IMR-90 (cell line): ENCODE measurements at regions not wholly inside any gene's neighbourhood (a gene's known extent, or its start where the extent isn't known, plus 50 kb on each side); places are given as distances from the start of the nearest gene placed in this dataset.

ENCODE experiments used
- ATAC-seq: fragments of 200-7000 bp; cut with Tn5 transposase; 2 replicates; pipeline ENCODE4 v1.9.1; 2020; ENCODE audit warnings: low read depth, mild to moderate bottlenecking, moderate library complexity
- BruUV-seq: library from RNA; stranded (reverse); fragments of 400-500 nt; replicated peaks from 2 replicates; lab custom pipeline; 2021; lab: Mats Ljungman, UMichigan
- CTCF ChIA-PET: fragments of 300-600 bp; formaldehyde crosslinking; extraction: SDS; loops from one replicate; lab custom pipeline; 2021; ENCODE audit warnings: antibody characterized with exemption; lab: Yijun Ruan, JAX
- POLR2A ChIA-PET: fragments of 300-600 bp; sonication (Branson Sonifier 250); formaldehyde crosslinking; loops from one replicate; lab custom pipeline; 2022; ENCODE audit warnings: antibody characterized with exemption; ENCODE audit not compliant: unreplicated experiment; lab: Charles Lee
- DNase-seq: peaks from one replicate; pipeline ENCODE4 v3.0.0; 2013
- H2AFZ ChIP-seq: replicated peaks from 2 replicates; pipeline ENCODE3; 2013; ENCODE audit warnings: low read length, mild to moderate bottlenecking; ENCODE audit not compliant: poor library complexity
- H2AK5ac ChIP-seq: 2 replicates; pipeline ENCODE4 v1.6.1; 2013; ENCODE audit warnings: low read depth, low read length, inconsistent platforms
- H2AK9ac ChIP-seq: replicated peaks from 2 replicates; pipeline ENCODE3; 2013; ENCODE audit warnings: mild to moderate bottlenecking, low read depth, low read length, moderate library complexity; ENCODE audit not compliant: poor library complexity
- H2BK120ac ChIP-seq: 2 replicates; pipeline ENCODE4 v1.6.1; 2013; ENCODE audit warnings: low read depth, low read length, inconsistent platforms
- H2BK15ac ChIP-seq: 3 replicates; pipeline ENCODE4 v1.6.1; 2013; ENCODE audit warnings: low read depth, low read length, inconsistent platforms
- H2BK20ac ChIP-seq: 2 replicates; pipeline ENCODE4 v1.6.1; 2013; ENCODE audit warnings: low read depth, mild to moderate bottlenecking, inconsistent platforms, low read length, moderate library complexity
- H2BK5ac ChIP-seq: 2 replicates; pipeline ENCODE4 v1.6.1; 2013; ENCODE audit warnings: mild to moderate bottlenecking, low read depth, low read length, inconsistent platforms; ENCODE audit not compliant: poor library complexity, severe bottlenecking
- H3K14ac ChIP-seq: replicated peaks from 2 replicates; pipeline ENCODE4 v1.6.1; 2013; ENCODE audit warnings: low read depth, low read length, inconsistent platforms
- H3K18ac ChIP-seq: 2 replicates; pipeline ENCODE4 v1.6.1; 2013; ENCODE audit warnings: low read depth, low read length, control low read depth
- H3K23ac ChIP-seq: 2 replicates; pipeline ENCODE4 v1.6.1; 2013; ENCODE audit warnings: low read depth, low read length, inconsistent platforms
- H3K27ac ChIP-seq: 2 replicates; pipeline ENCODE4 v1.5.1; 2013; ENCODE audit warnings: mild to moderate bottlenecking, control low read depth, low read length; ENCODE audit not compliant: insufficient read depth
- H3K27me3 ChIP-seq: 2 replicates; pipeline ENCODE4 v1.6.1; 2013; ENCODE audit warnings: low read length; ENCODE audit not compliant: control insufficient read depth, insufficient read depth
- H3K36me3 ChIP-seq: 2 replicates; pipeline ENCODE4 v1.6.1; 2013; ENCODE audit warnings: low read length, mixed read lengths; ENCODE audit not compliant: control insufficient read depth, insufficient read depth
- H3K4ac ChIP-seq: 2 replicates; pipeline ENCODE4 v1.6.1; 2013; ENCODE audit warnings: low read depth, low read length, inconsistent platforms
- H3K4me1 ChIP-seq: 2 replicates; pipeline ENCODE4 v1.6.1; 2013; ENCODE audit warnings: low read length, mixed read lengths; ENCODE audit not compliant: control insufficient read depth, insufficient read depth
- H3K4me2 ChIP-seq: 2 replicates; pipeline ENCODE4 v1.6.1; 2013; ENCODE audit warnings: low read depth, mild to moderate bottlenecking, control low read depth, low read length, moderate library complexity
- H3K4me3 ChIP-seq: 2 replicates; pipeline ENCODE4 v1.5.1; 2013; ENCODE audit warnings: low read depth, mild to moderate bottlenecking, control low read depth, low read length, moderate library complexity; ENCODE audit not compliant: insufficient read depth
- H3K56ac ChIP-seq: 2 replicates; pipeline ENCODE4 v1.6.1; 2013; ENCODE audit warnings: low read length, inconsistent platforms; ENCODE audit not compliant: insufficient read depth; ENCODE audit errors: extremely low read depth
- H3K79me1 ChIP-seq, 2 experiments: 2 replicates each; pipeline ENCODE4 v1.6.1; 2013; ENCODE audit warnings: low read length in 2 of 2, inconsistent platforms in 1 of 2, low read depth in 1 of 2
- H3K9ac ChIP-seq: 2 replicates; pipeline ENCODE4 v1.6.1; 2013; ENCODE audit warnings: low read depth, low read length, control low read depth
- H3K9me1 ChIP-seq: 2 replicates; pipeline ENCODE4 v1.6.1; 2013; ENCODE audit warnings: low read length, inconsistent platforms; ENCODE audit not compliant: insufficient read depth
- H3K9me3 ChIP-seq: 2 replicates; pipeline ENCODE4 v1.6.1; 2013; ENCODE audit warnings: low read length; ENCODE audit not compliant: control insufficient read depth, insufficient read depth
- H4K20me1 ChIP-seq: 2 replicates; pipeline ENCODE4 v1.6.1; 2013; ENCODE audit warnings: low read length, inconsistent platforms; ENCODE audit not compliant: insufficient read depth
- H4K5ac ChIP-seq: 2 replicates; pipeline ENCODE4 v1.6.1; 2013; ENCODE audit warnings: mild to moderate bottlenecking, low read depth, low read length, control low read depth
- H4K8ac ChIP-seq, 2 experiments: 2 replicates each; pipeline ENCODE4 v1.6.1; 2013; ENCODE audit warnings: low read depth in 2 of 2, low read length in 2 of 2, control low read depth in 1 of 2, inconsistent platforms in 1 of 2
- H4K91ac ChIP-seq: 2 replicates; pipeline ENCODE4 v1.6.1; 2013; ENCODE audit warnings: low read depth, low read length, inconsistent platforms; ENCODE audit not compliant: insufficient read depth
- BHLHE40 ChIP-seq: fragments of 150-350 bp; IDR thresholded peaks from 2 replicates; pipeline ENCODE4 v1.6.1; 2016; ENCODE audit warnings: mild to moderate bottlenecking, low read depth, low read length
- CEBPB ChIP-seq: IDR thresholded peaks from 2 replicates; pipeline ENCODE4 v1.6.1; 2012; ENCODE audit warnings: low read depth, low read length, improper control_type of control experiment
- CHD1 ChIP-seq: IDR thresholded peaks from 2 replicates; pipeline ENCODE4 v1.6.1; 2012; ENCODE audit warnings: low read depth, low read length, improper control_type of control experiment
- CTCF ChIP-seq: conservative IDR thresholded peaks from 2 replicates; pipeline ENCODE4 v1.5.1; 2012; ENCODE audit warnings: mild to moderate bottlenecking, low read depth, low read length, improper control_type of control experiment
- ELK1 ChIP-seq: fragments of 150-350 bp; IDR thresholded peaks from 2 replicates; pipeline ENCODE4 v1.6.1; 2016; ENCODE audit warnings: low read depth, mild to moderate bottlenecking, low read length, moderate library complexity, borderline replicate concordance
- FOS ChIP-seq: fragments of 150-350 bp; IDR thresholded peaks from 2 replicates; pipeline ENCODE4 v1.6.1; 2016; ENCODE audit warnings: low read depth, low read length
- MAFK ChIP-seq: IDR thresholded peaks from 2 replicates; pipeline ENCODE4 v1.6.1; 2012; ENCODE audit warnings: low read depth, low read length, improper control_type of control experiment
- MAZ ChIP-seq: IDR thresholded peaks from 2 replicates; pipeline ENCODE4 v1.6.1; 2012; ENCODE audit warnings: low read depth, mild to moderate bottlenecking, low read length, improper control_type of control experiment, moderate library complexity, borderline replicate concordance
- MXI1 ChIP-seq: IDR thresholded peaks from 2 replicates; pipeline ENCODE4 v1.6.1; 2012; ENCODE audit warnings: low read depth, mild to moderate bottlenecking, low read length, moderate library complexity, borderline replicate concordance
- NFE2L2 ChIP-seq: fragments of 150-350 bp; IDR thresholded peaks from 2 replicates; pipeline ENCODE4 v1.6.1; 2016; ENCODE audit warnings: low read depth, mild to moderate bottlenecking, low read length
- POLR2A ChIP-seq: IDR thresholded peaks from 2 replicates; pipeline ENCODE4 v1.6.1; 2012; ENCODE audit warnings: mild to moderate bottlenecking, low read depth, low read length
- RAD21 ChIP-seq: IDR thresholded peaks from 2 replicates; pipeline ENCODE4 v1.6.1; 2012; ENCODE audit warnings: low read length, improper control_type of control experiment
- RCOR1 ChIP-seq: IDR thresholded peaks from 2 replicates; pipeline ENCODE4 v1.6.1; 2012; ENCODE audit warnings: mild to moderate bottlenecking, low read length, improper control_type of control experiment; ENCODE audit not compliant: insufficient replicate concordance
- RFX5 ChIP-seq: IDR thresholded peaks from 2 replicates; pipeline ENCODE4 v1.8.0; 2012; ENCODE audit warnings: low read depth, mild to moderate bottlenecking, low read length, moderate library complexity
- SMC3 ChIP-seq: fragments of 150-350 bp; IDR thresholded peaks from 2 replicates; pipeline ENCODE4 v1.6.1; 2016; ENCODE audit warnings: low read depth, mild to moderate bottlenecking, antibody characterized with exemption, low read length, moderate library complexity
- USF2 ChIP-seq: fragments of 150-350 bp; IDR thresholded peaks from 2 replicates; pipeline ENCODE4 v1.6.1; 2017; ENCODE audit warnings: mild to moderate bottlenecking, antibody characterized with exemption, low read length, low read depth
- WGBS, 2 experiments: methylation state at CpG; one replicate each; pipeline versions ENCODE4 v1.1.5 to v1.1.7; 2013; ENCODE audit warnings: missing lambda C conversion rate in 2 of 2; ENCODE audit not compliant: insufficient read length in 1 of 2; ENCODE audit errors: extremely low coverage in 2 of 2; 5-methylcytosine and 5-hydroxymethylcytosine counted together
- dilution Hi-C: fragments of 300-500 bp; cut with HindIII; formaldehyde crosslinking; loops from one replicate; pipeline ENCODE4 v1.14.3; 2018; ENCODE audit warnings: low sequenced_read_pairs; ENCODE audit not compliant: unreplicated experiment
- in situ Hi-C: fragments of 300-500 bp; cut with MboI; formaldehyde crosslinking; loops from 3 replicates; pipeline ENCODE4 v1.14.3; 2019; ENCODE audit warnings: low sequenced_read_pairs, inconsistent platforms, mixed read lengths
- intact Hi-C: fragments of 100-400 bp; cut with micrococcal nuclease; formaldehyde crosslinking; loops from 2 replicates; pipeline ENCODE4 v1.10.0; 2022

GRCh38 chr1:88557014-88557413 lies 127.1 kb upstream of the PKN2 start:
- H3K27ac ChIP-seq, result no peak overlapping the region
- no peak overlapping the region for H2AK9ac ChIP-seq
- H2BK15ac ChIP-seq, result no peak overlapping the region
- no peaks in the 10 kb centered on the region for H3K27me3 ChIP-seq
- no CpG with 5 or more reads among the region's 3 CpGs for WGBS, 2 experiments
- no peaks in the 10 kb centered on the region for H3K4me1 ChIP-seq
- no peak overlapping the region for H3K18ac ChIP-seq
- no TSS peak for BruUV-seq
- ChIA-PET POLR2A (no interaction called here), CTCF (no interaction called here)
- H4K91ac ChIP-seq, result no peak overlapping the region
- ATAC-seq (no peak), DNase-seq (no peak)
- H4K5ac ChIP-seq, result no peak overlapping the region
- no peaks in the 10 kb centered on the region for H3K9me3 ChIP-seq
- no peak overlapping the region for H2BK20ac ChIP-seq
- in situ Hi-C loops, result loop anchor here (25.0 kb wide), 1 partner anchor 1270 kb away; no protein-coding TSS in a partner anchor
- H3K4me3 ChIP-seq, result no peak overlapping the region
- H2AFZ ChIP-seq, result no peak overlapping the region
- no peak overlapping the region for H3K23ac ChIP-seq
- dilution Hi-C loops, result no loop called here
- H4K20me1 ChIP-seq, result no peaks in the 10 kb centered on the region
- H2BK120ac ChIP-seq, result no peak overlapping the region
- no peak overlapping the region for H3K56ac ChIP-seq
- TF ChIP-seq USF2 (no peak), CTCF (no peak), RAD21 (no peak), MAZ (no peak), NFE2L2 (no peak), BHLHE40 (no peak), CEBPB (no peak), FOS (no peak), MXI1 (no peak), MAFK (no peak), CHD1 (no peak), RFX5 (no peak), POLR2A (no peak), SMC3 (no peak), RCOR1 (no peak), ELK1 (no peak)
- no peaks in the 10 kb centered on the region for H3K79me1 ChIP-seq
- no peak overlapping the region for H4K8ac ChIP-seq
- H2BK5ac ChIP-seq, result no peak overlapping the region
- H3K14ac ChIP-seq, result no peak overlapping the region
- intact Hi-C loops, result no loop called here
- no peaks in the 10 kb centered on the region for H3K36me3 ChIP-seq
- no peak overlapping the region for H3K9ac ChIP-seq
- H3K4ac ChIP-seq, result no peak overlapping the region
- no peaks in the 10 kb centered on the region for H3K9me1 ChIP-seq
- no peak overlapping the region for H3K4me2 ChIP-seq
- H2AK5ac ChIP-seq, result no peak overlapping the region
